Omental fat pad (tissue), 3 donors: ENCODE measurements at regions not wholly inside any gene's neighbourhood (a gene's known extent, or its start where the extent isn't known, plus 50 kb on each side); places are given as distances from the start of the nearest gene placed in this dataset.

Experiments used
- ATAC-seq: fragments of 150-250 bp; one replicate; pipeline ENCODE4 v1.9.1; 2016; ENCODE audit warnings: mild to moderate bottlenecking, moderate library complexity; ENCODE audit not compliant: low FRiP score
- DNase-seq: peaks from one replicate; pipeline ENCODE4 v3.0.0-alpha.2; 2019; ENCODE audit warnings: low spot score
- CTCF ChIP-seq, 3 donors: fragments of 450-650 bp; IDR thresholded peaks; one replicate each; pipeline ENCODE4 v1.5.1; 2016 to 2017; ENCODE audit warnings: antibody characterized with exemption in 3 of 3, mild to moderate bottlenecking in 3 of 3, moderate library complexity in 2 of 3

GRCh38 chr3:152047465-152047864 is 174.0 kb downstream of the SUCNR1 start:
- TF ChIP-seq CTCF (IDR thresholded peaks at IDR 0.05), result no peak
- no peak for ATAC-seq
- no peak for DNase-seq

- no peak for TF ChIP-seq CTCF (IDR thresholded peaks at IDR 0.05)
- no peak for DNase-seq
- ATAC-seq, result no peak
These were observed 175.4 kb downstream of the SUCNR1 start for GRCh38 chr3:152048831-152049230.

- ATAC-seq (no peak), DNase-seq (no peak)
- no peak for TF ChIP-seq CTCF (IDR thresholded peaks at IDR 0.05)
These were observed 177.5 kb downstream of the SUCNR1 start for GRCh38 chr3:152050903-152051302.

- DNase-seq, result no peak
- no peak for ATAC-seq
- TF ChIP-seq CTCF (IDR thresholded peaks at IDR 0.05), result no peak
These were observed 178.3 kb downstream of the SUCNR1 start for GRCh38 chr3:152051501-152052404.

DNA sequence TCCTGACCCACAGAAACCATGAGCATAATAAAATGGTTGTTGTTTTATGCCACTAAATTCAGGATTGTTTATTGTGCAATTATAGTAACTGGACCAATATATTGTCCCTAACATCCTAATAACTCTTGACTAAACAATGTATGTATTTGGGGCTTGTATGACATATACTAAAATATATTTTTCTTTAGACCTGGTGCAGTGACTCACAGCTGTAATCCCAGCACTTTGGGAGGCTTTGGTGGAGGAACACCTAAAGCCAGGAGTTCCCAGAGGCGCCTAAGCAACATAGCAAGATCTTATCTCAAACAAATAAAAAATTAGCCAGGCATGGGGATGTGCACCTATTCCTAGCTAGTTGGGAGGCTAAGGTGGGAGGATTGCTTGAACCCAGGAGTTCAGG is 180.4 kb downstream of the SUCNR1 start:
- TF ChIP-seq CTCF (IDR thresholded peaks at IDR 0.05), result no peak
- no peak for ATAC-seq
- DNase-seq, result no peak

DNA sequence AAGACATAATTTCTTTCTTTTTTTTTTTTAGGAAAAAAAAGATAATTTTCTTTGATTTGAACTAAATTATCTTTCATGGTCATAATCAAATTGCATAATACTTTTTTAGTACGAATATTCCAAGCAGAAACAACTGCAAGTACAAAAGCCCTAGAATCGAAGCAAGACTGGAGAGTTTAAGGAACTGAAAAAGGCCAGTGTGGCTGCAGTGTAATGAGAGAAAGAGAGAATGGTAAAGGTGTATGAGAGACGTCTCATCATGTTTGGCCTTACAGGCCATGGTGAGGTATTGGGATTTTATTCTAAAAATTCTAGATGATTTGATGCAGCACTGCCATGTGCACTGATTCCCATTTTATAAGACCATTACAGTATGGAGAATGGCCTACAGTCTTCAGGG is 180.9 kb downstream of the SUCNR1 start:
- DNase-seq (no peak), ATAC-seq (no peak)
- TF ChIP-seq CTCF (IDR thresholded peaks at IDR 0.05), result no peak

DNA sequence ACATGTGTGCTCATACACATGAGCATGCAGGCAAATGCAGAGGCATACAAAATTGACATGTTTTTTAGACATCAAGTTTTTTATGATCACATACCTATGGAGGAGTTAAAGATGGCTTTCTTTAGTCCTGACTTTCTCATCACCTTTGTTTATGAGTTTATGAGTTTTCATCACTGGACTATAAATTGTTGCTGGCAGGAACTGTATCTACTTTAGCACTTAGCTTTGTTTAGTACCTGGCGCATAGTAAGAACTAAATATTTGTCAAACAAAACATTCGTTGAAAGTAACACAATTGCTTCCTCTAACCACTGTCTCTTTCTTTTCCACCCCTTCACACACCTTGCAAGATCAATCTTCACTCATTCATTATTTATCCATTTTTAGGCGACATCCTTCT is 182.6 kb downstream of the SUCNR1 start:
- TF ChIP-seq CTCF (IDR thresholded peaks at IDR 0.05), result no peak
- DNase-seq (no peak), ATAC-seq (no peak)
